ENCODE measurements at regions not wholly inside any gene's neighbourhood (a gene's known extent, or its start where the extent isn't known, plus 50 kb on each side); places are given as distances from the start of the nearest gene placed in this dataset.
"Not testable (repeated sequence)": the region's sequence is repeated elsewhere in the genome, so short reads cannot be mapped to it uniquely, and the experiment has no call there.

GRCh38 chr4:59772641-59773139 is 1427.4 kb upstream of the ADGRL3 start:
- no peaks in the 10 kb centered on the region for H3K27me3 Mint-ChIP-seq
- no peak overlapping the region for H3K27ac Mint-ChIP-seq
- H3K4me3 Mint-ChIP-seq = no peak overlapping the region
- no peaks in the 10 kb centered on the region for H3K36me3 Mint-ChIP-seq (ENCODE audit: low read depth)
- no peak for TF ChIP-seq CTCF (IDR thresholded peaks at IDR 0.05)
- POLR2A ChIA-PET = no interaction called here
- DNase-seq = no peak
- H3K9me3 Mint-ChIP-seq = peaks cover 1% of the 10 kb centered on the region
- intact Hi-C loops (cut with micrococcal nuclease) = no loop called here
- H3K4me1 Mint-ChIP-seq = no peaks in the 10 kb centered on the region
- CTCF ChIA-PET = no interaction called here
- no peak for ATAC-seq (ENCODE audit: low read depth)

DNA sequence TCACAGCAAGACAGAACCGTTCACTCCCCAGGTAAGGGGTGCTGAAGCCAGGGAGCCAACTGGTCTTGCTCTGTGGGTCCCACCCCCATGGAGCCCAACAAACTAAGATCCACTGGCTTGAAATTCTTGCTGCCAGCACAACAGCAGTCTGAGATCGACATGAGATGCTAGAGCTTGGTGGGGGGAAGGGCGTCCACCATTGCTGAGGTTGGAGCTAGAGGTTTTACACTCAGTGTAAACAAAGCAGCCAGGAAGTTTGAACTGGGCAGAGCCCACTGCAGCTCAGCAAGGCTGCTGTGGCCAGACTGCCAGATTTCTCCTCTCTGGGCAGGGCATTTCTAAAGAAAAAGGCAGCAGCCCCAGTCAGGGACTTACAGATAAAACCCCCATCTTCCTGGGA is 1419.9 kb upstream of the ADGRL3 start:
- H3K27me3 Mint-ChIP-seq; H3K4me3 Mint-ChIP-seq; H3K4me1 Mint-ChIP-seq; H3K9me3 Mint-ChIP-seq; POLR2A ChIA-PET; intact Hi-C loops (cut with micrococcal nuclease); H3K36me3 Mint-ChIP-seq (ENCODE audit: low read depth); DNase-seq; ATAC-seq (ENCODE audit: low read depth); CTCF ChIA-PET; H3K27ac Mint-ChIP-seq: not testable (repeated sequence)

GRCh38 chr4:59805176-59805575 is 1395.0 kb upstream of the ADGRL3 start:
- Mint-ChIP-seq H3K36me3 (ENCODE audit: low read depth) (no peaks in the 10 kb centered on the region), H3K27me3 (no peaks in the 10 kb centered on the region), H3K27ac (no peak overlapping the region), H3K4me1 (no peaks in the 10 kb centered on the region), H3K9me3 (peaks cover 15% of the 10 kb centered on the region), H3K4me3 (no peak overlapping the region)
- intact Hi-C loops (cut with micrococcal nuclease) = no loop called here
- ChIA-PET POLR2A (no interaction called here), CTCF (no interaction called here)
- TF ChIP-seq CTCF (IDR thresholded peaks at IDR 0.05) = no peak
- ATAC-seq (ENCODE audit: low read depth) = no peak
- no peak for DNase-seq

DNA sequence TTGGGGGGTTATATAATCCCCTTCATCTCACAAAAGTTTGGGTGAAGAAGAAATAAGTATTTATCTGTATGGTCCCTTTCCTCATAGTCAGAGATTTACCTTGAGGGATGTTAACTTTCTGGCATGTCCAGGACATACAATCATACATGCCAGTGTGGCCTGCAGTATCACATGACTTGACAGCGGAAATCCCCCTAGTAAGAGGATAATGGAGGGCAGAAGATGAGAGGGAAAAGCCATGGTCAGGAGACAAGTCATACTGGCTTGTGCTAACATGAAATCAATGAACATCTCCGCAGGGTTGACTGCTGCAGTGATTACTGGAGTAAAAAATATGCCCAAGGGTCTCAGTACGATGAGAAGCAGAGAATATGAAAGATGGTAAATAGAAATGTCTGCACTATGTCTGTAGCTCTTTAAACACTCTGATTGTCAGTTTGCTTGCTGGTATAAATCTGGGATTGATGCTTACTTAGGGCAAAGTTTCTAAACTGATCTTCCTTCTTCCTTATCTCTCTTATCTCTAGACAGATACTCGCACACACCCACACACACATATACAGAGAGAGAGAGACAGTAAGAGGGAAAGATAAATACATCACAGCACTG is 1385.6 kb upstream of the ADGRL3 start:
- Mint-ChIP-seq H3K27ac (no peak overlapping the region), H3K4me1 (peaks cover 4% of the 10 kb centered on the region)
- POLR2A ChIA-PET = no interaction called here

GRCh38 chr4:59818656-59819055 is 1381.5 kb upstream of the ADGRL3 start:
- Mint-ChIP-seq H3K4me3 (peak overlapping the region; percentile 68), H3K27me3 (no peaks in the 10 kb centered on the region), H3K9me3 (no peaks in the 10 kb centered on the region), H3K27ac (peak overlapping the region; percentile 50), H3K4me1 (peaks cover 4% of the 10 kb centered on the region), H3K36me3 (ENCODE audit: low read depth) (no peaks in the 10 kb centered on the region)
- intact Hi-C loops (cut with micrococcal nuclease) = no loop called here
- ATAC-seq (ENCODE audit: low read depth) (no peak), DNase-seq (no peak)
- CTCF ChIA-PET = no interaction called here
- POLR2A ChIA-PET = interaction anchor here (0.7 kb wide), 1 partner anchor 110 kb away, joined by 3 read pairs; no protein-coding TSS in a partner anchor
- no peak for TF ChIP-seq CTCF (IDR thresholded peaks at IDR 0.05)

More for the DNA sequence above, 1385.6 kb upstream of the ADGRL3 start:
- H3K9me3 Mint-ChIP-seq = no peaks in the 10 kb centered on the region
- no peak overlapping the region for H3K4me3 Mint-ChIP-seq
- no peak for TF ChIP-seq CTCF (IDR thresholded peaks at IDR 0.05)
- ATAC-seq (ENCODE audit: low read depth) (no peak), DNase-seq (no peak)
- no peaks in the 10 kb centered on the region for H3K27me3 Mint-ChIP-seq
- CTCF ChIA-PET = no interaction called here
- intact Hi-C loops (cut with micrococcal nuclease) = no loop called here
- no peaks in the 10 kb centered on the region for H3K36me3 Mint-ChIP-seq (ENCODE audit: low read depth)

DNA sequence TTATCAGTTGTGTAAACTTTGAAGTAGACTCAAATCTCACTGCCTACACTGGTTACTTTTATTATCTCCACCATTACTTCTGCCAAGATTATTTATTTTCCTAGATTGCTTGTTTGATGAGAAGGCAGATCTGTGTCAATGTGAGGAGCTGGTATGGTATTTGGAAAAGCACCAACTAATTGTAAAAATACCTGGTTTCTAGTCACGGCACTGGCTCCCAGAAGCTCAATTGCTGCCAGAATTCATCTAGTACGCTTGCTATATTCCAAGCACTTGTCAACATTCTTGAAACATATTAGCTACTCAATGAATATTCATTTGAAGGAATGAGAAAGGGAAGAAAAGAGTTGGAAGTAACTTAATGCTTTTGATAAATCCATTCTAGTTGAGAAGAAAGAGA is 1376.8 kb upstream of the ADGRL3 start:
- intact Hi-C loops (cut with micrococcal nuclease) = no loop called here
- CTCF ChIA-PET = no interaction called here
- Mint-ChIP-seq H3K4me1 (peaks cover 9% of the 10 kb centered on the region), H3K27ac (no peak overlapping the region), H3K9me3 (peaks cover 4% of the 10 kb centered on the region), H3K27me3 (no peaks in the 10 kb centered on the region), H3K36me3 (ENCODE audit: low read depth) (no peaks in the 10 kb centered on the region), H3K4me3 (no peak overlapping the region)
- no peak for TF ChIP-seq CTCF (IDR thresholded peaks at IDR 0.05)
- ATAC-seq (ENCODE audit: low read depth) (no peak), DNase-seq (no peak)
- POLR2A ChIA-PET = no interaction called here
